Endothelial cell (in vitro differentiated cells): ENCODE measurements at regions not wholly inside any gene's neighbourhood (a gene's known extent, or its start where the extent isn't known, plus 50 kb on each side); places are given as distances from the start of the nearest gene placed in this dataset.

Experiments
- DNase-seq: peaks from one replicate; pipeline ENCODE4 v3.0.0; 2021; ENCODE audit warnings: low spot score
- H3K27ac Mint-ChIP-seq: one replicate; pipeline ENCODE4 v1.8.0; 2021; ENCODE audit warnings: mixed read lengths, inconsistent platforms; ENCODE audit not compliant: unreplicated experiment
- H3K27me3 Mint-ChIP-seq: one replicate; pipeline ENCODE4 v1.8.0; 2021; ENCODE audit warnings: mild to moderate bottlenecking, moderate library complexity, mixed read lengths, inconsistent platforms; ENCODE audit not compliant: unreplicated experiment
- H3K36me3 Mint-ChIP-seq: one replicate; pipeline ENCODE4 v1.8.0; 2021; ENCODE audit warnings: mild to moderate bottlenecking, low read depth, mixed read lengths, inconsistent platforms; ENCODE audit not compliant: unreplicated experiment
- H3K4me1 Mint-ChIP-seq: one replicate; pipeline ENCODE4 v1.8.0; 2021; ENCODE audit warnings: mild to moderate bottlenecking, mixed read lengths, inconsistent platforms; ENCODE audit not compliant: unreplicated experiment
- H3K4me3 Mint-ChIP-seq: one replicate; pipeline ENCODE4 v1.8.0; 2021; ENCODE audit warnings: mild to moderate bottlenecking, mixed read lengths, inconsistent platforms; ENCODE audit not compliant: unreplicated experiment
- H3K9me3 Mint-ChIP-seq: one replicate; pipeline ENCODE4 v1.8.0; 2021; ENCODE audit warnings: mixed read lengths, inconsistent platforms; ENCODE audit not compliant: unreplicated experiment
- CTCF ChIP-seq: fragments of 200-600 bp; sonication (generic); IDR thresholded peaks from one replicate; pipeline ENCODE4 v1.5.0; 2021; ENCODE audit warnings: antibody characterized with exemption; ENCODE audit not compliant: unreplicated experiment

- H3K9me3 Mint-ChIP-seq: no peaks in the 10 kb centered on the region
- peaks cover 5% of the 10 kb centered on the region for H3K4me1 Mint-ChIP-seq
- TF ChIP-seq CTCF: no peak
- no peak overlapping the region for H3K27ac Mint-ChIP-seq
- peaks cover 24% of the 10 kb centered on the region for H3K36me3 Mint-ChIP-seq
- no peak for DNase-seq
- H3K4me3 Mint-ChIP-seq: no peak overlapping the region
- H3K27me3 Mint-ChIP-seq: no peaks in the 10 kb centered on the region
Measured at GRCh38 chr17:63291258-63291657, 154.8 kb downstream of the CYB561 start.

GRCh38 chr17:63292421-63292820 lies 153.7 kb downstream of the CYB561 start:
- DNase-seq: no peak
- H3K4me3 Mint-ChIP-seq: no peak overlapping the region
- H3K36me3 Mint-ChIP-seq: peaks cover 21% of the 10 kb centered on the region
- no peaks in the 10 kb centered on the region for H3K9me3 Mint-ChIP-seq
- no peak overlapping the region for H3K27ac Mint-ChIP-seq
- peaks cover 5% of the 10 kb centered on the region for H3K4me1 Mint-ChIP-seq
- no peaks in the 10 kb centered on the region for H3K27me3 Mint-ChIP-seq
- no peak for TF ChIP-seq CTCF

- Mint-ChIP-seq H3K27ac (no peak overlapping the region), H3K36me3 (peaks cover 14% of the 10 kb centered on the region), H3K4me3 (no peak overlapping the region), H3K27me3 (no peaks in the 10 kb centered on the region), H3K9me3 (no peaks in the 10 kb centered on the region), H3K4me1 (peaks cover 5% of the 10 kb centered on the region)
- no peak for TF ChIP-seq CTCF
- no peak for DNase-seq
Measured at GRCh38 chr17:63293323-63294075, 152.6 kb downstream of the CYB561 start.

- Mint-ChIP-seq H3K9me3 (no peaks in the 10 kb centered on the region), H3K4me1 (peaks cover 5% of the 10 kb centered on the region), H3K27me3 (peaks cover 1% of the 10 kb centered on the region), H3K27ac (no peak overlapping the region), H3K36me3 (peaks cover 14% of the 10 kb centered on the region), H3K4me3 (no peak overlapping the region)
- no peak for TF ChIP-seq CTCF
- DNase-seq: no peak
Measured at GRCh38 chr17:63294776-63295175, 151.3 kb downstream of the CYB561 start.

GRCh38 chr17:63295288-63295687 lies 150.8 kb downstream of the CYB561 start:
- Mint-ChIP-seq H3K27me3 (peaks cover 1% of the 10 kb centered on the region), H3K36me3 (peaks cover 14% of the 10 kb centered on the region), H3K27ac (no peak overlapping the region), H3K9me3 (no peaks in the 10 kb centered on the region), H3K4me3 (no peak overlapping the region), H3K4me1 (peaks cover 4% of the 10 kb centered on the region)
- DNase-seq: no peak
- TF ChIP-seq CTCF: no peak
